ENCODE measurements at regions not wholly inside any gene's neighbourhood (a gene's known extent, or its start where the extent isn't known, plus 50 kb on each side); places are given as distances from the start of the nearest gene placed in this dataset.
"Not testable (repeated sequence)": the region's sequence is repeated elsewhere in the genome, so short reads cannot be mapped to it uniquely, and the experiment has no call there.

DNA sequence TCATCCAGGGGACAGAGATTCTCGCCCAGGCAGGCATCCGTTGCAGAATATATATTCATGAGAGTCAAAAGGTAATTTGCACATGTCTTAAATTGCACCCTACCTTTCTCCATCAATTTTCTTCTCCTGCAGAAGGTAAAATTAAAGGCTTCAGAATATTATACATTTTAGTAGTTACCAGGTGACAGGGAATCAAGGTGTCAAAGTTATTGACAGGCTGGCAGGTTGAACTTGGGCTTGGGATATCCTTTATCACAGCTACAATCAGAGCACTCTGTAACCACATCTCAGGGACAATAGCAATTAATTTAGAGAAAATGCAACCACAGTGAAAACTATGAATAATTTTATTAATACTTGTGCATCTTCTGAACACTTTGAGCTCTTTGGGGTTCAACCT lies 66.9 kb upstream of the GSC start:
- DNase-seq (ENCODE audit: low read depth), result no peak

DNA sequence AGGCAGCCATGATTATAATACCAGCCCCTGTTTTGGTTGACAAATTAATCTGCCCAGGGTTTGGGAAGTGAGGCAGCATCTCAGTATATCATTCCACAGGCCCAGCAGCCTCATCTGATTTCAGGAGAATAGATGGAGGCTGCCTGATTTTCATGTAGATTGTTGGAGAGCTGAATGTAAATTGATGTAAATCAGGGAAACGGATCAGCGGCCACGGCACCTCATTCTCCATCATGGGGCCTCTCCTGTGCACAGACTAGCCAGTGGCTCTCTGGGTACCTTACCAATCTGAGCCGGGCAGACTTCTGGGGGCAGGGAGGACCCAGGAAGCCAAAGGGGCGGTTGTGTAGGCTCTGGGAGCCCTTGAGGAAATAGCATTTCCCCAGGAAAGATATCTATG lies 63.7 kb upstream of the GSC start:
- no peak for DNase-seq (ENCODE audit: low read depth)

GRCh38 chr14:94831085-94831484 lies 61.2 kb upstream of the GSC start:
- no peak for DNase-seq (ENCODE audit: low read depth)

DNA sequence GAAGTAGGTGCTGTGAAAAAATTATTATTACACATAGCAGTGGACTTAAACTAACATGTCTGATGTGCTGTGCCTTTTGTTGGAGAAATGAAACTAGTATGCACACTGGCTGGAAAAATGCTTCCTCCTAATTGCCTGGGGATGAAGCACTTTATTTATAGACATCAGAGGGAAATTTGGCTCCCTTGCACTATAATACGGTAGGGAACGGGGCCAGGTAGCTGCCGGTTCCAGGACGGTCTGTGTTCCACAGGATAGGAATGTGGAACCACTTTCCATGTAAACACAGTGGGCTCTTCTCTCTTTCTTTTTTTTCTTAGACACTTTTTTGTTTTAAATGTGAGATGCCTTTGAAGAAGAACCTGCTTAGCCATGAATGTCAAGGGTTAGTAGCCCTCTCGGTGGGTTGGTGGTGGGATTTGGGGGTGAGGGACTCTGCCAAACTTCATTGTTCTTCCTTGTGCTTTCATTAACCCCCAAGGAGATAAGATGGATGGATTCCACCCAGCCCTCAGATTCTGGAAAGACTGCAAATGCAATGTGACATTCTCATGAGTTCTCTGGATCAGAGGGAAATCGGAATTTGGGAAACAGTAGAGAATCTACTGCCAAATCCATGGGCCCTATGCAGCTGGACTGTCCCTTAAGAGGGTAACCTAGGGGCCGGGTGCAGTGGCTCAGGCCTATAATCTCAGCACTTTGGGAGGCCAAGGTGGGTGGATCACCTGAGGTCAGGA lies 58.0 kb upstream of the GSC start:
- DNase-seq (ENCODE audit: low read depth), result no peak

DNA sequence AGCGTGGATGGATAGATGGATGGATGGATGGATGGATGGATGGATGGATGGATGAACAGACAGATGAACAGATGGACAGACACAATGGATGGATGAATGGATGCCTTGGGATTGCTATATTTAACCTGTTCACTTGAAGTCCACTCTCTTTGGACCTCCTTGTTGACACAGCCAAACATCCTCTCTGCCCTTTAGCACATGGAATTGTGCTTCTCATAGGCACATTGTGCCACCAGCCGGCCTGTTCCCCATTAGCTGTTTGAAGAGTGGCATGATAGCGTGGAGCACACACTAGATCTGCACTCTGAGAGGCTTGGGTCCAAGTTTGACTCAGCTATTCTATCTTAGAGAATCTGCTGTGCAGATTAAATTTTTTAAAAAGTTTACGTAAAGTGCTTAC lies 56.9 kb upstream of the GSC start:
- DNase-seq (ENCODE audit: low read depth), result no peak

DNA sequence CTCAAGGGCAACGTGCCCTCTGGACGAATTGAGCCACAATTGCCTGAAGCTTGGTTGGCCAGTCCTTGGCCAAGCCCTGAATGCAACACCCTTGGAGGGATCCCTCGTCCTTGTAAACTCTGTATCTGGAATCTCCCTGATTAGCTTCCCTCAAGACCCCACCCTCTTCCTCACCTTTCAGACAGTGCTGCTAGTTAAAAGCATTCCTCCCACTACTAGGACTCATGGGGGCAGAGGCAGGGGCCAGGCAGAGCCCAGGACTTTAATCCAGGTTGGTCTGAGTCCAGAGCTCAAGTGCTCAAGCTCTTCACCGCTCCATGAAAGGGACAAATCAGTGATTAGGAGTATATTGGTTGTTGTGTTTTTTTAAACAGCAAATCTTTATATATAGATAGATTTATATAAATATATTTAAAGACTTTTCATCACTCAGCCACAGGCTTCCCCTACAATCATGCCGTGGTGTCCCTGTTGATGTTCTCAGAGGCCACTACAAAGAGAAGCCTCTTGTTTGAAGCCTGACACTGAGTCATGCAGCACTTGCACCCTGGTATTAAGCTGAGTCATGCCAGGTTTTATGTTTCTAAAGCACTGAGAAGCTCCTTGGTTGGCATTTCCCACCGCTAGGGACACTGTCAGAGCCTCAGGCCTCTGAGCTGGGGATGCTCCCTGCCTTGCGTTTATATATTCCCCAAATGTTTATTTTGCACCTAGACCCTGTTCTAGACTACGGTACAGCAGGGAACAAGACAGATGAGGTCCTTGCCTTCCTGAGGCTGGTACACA lies 53.8 kb upstream of the GSC start:
- peak; percentile 54 for DNase-seq (ENCODE audit: low read depth)

DNA sequence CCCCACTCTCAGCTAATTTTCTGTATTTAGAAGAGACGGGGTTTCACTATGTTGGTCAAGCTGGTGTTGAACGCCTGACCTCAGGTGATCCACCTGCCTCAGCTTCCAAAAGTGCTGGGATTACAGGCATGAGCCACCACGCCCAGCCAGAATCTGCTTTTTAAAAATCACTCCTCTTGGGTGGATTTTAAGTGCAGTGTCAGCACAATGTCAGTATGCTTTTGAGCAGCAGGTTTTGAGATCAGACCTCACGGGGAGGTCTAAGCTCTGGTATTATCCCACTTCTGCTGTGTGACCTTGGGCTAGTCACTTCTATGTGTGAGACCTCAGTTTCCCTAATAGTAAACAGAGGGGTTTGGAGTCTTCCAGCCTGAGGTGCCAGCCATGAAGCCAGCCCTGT lies 51.8 kb upstream of the GSC start:
- no peak for DNase-seq (ENCODE audit: low read depth)

- DNase-seq (ENCODE audit: low read depth), result not testable (repeated sequence)
Measured at GRCh38 chr14:94820932-94821331, 51.0 kb upstream of the GSC start.

Measured in M059J (cell line).